H7 (cell line): ENCODE measurements at regions not wholly inside any gene's neighbourhood (a gene's known extent, or its start where the extent isn't known, plus 50 kb on each side); places are given as distances from the start of the nearest gene placed in this dataset.
A peak's percentile ranks its signal among the peaks of the same experiment; 100 is the strongest.
"Not testable (repeated sequence)": the region's sequence is repeated elsewhere in the genome, so short reads cannot be mapped to it uniquely, and the experiment has no call there.

Source experiments
- DNase-seq: peaks from one replicate; pipeline ENCODE4 v3.0.0; 2012
- H3K27me3 ChIP-seq: 2 replicates; pipeline ENCODE4 v1.6.0; 2011; ENCODE audit warnings: mild to moderate bottlenecking, low read length; ENCODE audit not compliant: control insufficient read depth, insufficient read depth
- H3K36me3 ChIP-seq: replicated peaks from 2 replicates; pipeline ENCODE4 v1.5.1; 2011; ENCODE audit warnings: low read length; ENCODE audit not compliant: control insufficient read depth, insufficient read depth
- H3K4me3 ChIP-seq: 2 replicates; pipeline ENCODE4 v1.5.1; 2011; ENCODE audit warnings: low read depth, mild to moderate bottlenecking, control low read depth, low read length, moderate library complexity; ENCODE audit not compliant: insufficient read depth

DNA sequence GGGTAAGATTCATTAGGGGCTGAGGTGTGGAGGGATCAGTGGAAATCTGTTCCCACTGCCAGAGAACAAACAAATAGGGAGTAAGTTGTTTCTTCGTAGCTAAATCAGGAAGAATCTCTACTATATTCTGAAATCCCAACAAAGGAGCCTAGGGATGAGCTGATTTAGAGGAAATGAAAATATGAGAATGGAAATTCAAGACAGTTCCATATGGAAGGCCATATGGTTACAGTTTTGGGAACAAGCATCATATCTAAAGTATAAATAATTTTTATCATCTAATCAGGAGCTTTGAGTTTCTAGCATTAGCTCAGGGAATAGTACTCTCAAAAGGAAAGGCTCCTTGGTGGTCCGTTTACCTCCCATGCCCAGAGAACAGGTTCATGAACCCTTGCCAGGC lies 218.2 kb downstream of the AASDH start:
- no peak for DNase-seq
- Histone ChIP-seq H3K4me3 (no peak overlapping the region), H3K36me3 (no peaks in the 10 kb centered on the region), H3K27me3 (no peaks in the 10 kb centered on the region)

DNA sequence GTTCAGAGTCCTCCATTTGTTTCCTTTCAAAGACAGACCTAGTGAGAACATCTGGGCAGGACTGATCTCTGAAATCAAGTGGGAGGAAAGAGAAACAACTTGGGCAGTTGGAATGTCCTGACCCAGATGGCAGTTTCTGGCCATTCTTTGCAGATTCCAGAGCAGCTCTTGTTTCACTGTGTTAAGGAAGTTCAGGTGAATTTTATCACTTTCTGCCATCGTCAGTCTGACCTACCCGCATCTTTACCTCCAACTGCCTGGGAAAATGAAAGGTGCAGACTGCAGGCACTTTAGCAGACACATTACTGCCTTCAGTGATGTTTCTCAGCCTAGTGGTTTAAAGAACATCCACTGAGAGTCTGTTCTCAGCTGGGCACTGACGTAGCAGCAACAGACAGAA lies 216.2 kb downstream of the CEP135 start:
- H3K4me3 ChIP-seq: no peak overlapping the region
- H3K27me3 ChIP-seq: no peaks in the 10 kb centered on the region
- H3K36me3 ChIP-seq: no peaks in the 10 kb centered on the region
- no peak for DNase-seq

DNA sequence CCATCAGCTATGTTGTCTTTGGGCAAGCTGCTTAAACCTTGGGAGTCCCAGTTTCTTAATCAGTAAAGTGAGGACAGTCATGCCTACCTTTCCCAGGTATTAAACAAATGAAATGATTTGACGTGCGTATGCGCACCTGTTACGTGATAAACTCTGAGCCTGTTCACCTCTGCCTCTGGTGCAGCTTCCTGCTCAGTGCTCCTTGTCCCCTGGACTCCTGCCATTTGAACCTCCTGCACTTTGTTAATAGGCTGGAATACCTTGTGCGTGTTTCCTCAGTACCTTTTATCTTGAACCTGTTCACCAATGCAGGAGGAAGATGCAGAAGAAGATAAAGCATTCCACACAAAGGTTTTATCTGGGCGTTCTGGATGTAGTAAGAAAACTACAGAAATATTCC lies 211.9 kb downstream of the CEP135 start:
- H3K4me3 ChIP-seq: no peak overlapping the region
- H3K27me3 ChIP-seq: no peaks in the 10 kb centered on the region
- DNase-seq: no peak
- no peaks in the 10 kb centered on the region for H3K36me3 ChIP-seq

DNA sequence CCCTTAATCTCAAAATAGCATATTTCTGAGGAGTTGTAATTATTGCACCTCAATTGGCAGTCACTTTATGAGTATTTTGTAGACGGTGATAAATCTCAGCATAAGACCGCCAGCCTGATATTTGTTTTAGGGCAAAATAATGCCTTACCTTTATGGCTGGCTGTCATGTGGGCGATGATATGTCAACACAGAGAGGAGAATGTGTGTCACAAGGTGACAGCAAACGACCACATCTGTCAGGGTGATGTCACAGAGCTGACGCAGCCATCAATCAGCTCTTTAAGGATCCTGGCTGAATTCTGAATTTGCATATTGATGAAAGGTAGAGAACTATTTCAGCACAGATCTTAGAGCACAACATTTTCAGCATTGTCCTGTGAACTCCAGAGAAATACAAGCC lies 209.7 kb downstream of the CEP135 start:
- Histone ChIP-seq H3K4me3 (no peak overlapping the region), H3K36me3 (no peaks in the 10 kb centered on the region), H3K27me3 (no peaks in the 10 kb centered on the region)
- no peak for DNase-seq

DNA sequence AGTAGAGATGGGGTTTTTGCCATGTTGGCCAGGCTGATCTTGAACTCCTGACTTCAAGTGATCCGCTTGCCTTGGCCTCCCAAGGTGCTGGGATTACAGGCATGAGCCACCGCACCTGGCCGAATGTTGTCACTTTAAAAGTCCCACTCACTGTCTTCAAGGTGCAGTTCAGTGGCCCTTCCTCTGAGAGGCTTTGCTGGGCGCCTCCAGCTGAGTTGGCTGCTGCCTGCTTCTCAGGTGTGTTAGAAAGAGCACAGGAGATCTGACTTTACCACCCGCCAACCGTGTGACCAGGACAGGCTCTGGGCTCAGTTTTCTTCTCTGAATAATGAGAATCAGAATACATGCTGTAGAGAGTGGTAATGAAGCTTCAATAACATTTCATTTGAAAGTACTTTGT lies 207.4 kb downstream of the CEP135 start:
- no peak overlapping the region for H3K4me3 ChIP-seq
- peak; percentile 26 for DNase-seq
- no peaks in the 10 kb centered on the region for H3K27me3 ChIP-seq
- no peaks in the 10 kb centered on the region for H3K36me3 ChIP-seq

DNA sequence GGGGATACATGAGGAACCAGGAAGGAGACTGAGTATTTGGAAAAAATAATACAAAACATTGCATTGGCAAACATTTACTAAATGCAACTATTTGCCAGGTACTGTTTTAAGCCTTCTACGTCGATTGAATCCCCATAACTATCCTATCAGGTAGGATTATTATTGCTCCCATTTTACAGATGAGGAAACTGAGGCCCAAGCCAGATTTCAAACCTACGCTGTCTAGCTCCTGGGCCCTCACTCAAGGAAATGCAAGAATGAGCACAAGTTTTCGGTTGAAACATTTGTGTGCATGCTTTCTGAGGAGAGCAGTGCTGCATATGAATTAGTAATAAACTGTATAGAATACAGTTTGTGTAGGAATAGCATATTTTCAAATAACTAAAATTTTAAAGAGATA lies 206.7 kb downstream of the CEP135 start:
- Histone ChIP-seq H3K36me3 (no peaks in the 10 kb centered on the region), H3K4me3 (no peak overlapping the region), H3K27me3 (no peaks in the 10 kb centered on the region)
- DNase-seq: no peak

DNA sequence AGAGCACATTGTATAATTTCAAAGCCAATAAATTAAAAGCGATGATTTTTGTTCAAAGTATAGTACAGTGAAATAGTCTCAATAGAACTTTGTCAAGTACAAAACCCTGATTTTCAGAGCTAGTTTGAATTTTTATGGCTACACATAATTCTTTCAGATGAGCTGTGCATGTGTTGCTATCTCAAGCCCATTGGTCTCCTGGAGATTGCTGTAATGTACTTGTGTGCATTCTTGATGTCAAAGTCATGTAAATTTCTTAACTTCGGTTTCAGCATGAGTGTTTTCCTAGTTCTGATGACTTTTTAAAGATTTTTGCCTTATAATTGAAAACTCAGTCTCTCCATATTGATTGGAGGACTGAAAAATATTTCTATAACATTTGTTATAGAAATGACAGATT lies 200.8 kb downstream of the CEP135 start:
- Histone ChIP-seq H3K36me3 (no peaks in the 10 kb centered on the region), H3K27me3 (no peaks in the 10 kb centered on the region), H3K4me3 (no peak overlapping the region)
- no peak for DNase-seq

DNA sequence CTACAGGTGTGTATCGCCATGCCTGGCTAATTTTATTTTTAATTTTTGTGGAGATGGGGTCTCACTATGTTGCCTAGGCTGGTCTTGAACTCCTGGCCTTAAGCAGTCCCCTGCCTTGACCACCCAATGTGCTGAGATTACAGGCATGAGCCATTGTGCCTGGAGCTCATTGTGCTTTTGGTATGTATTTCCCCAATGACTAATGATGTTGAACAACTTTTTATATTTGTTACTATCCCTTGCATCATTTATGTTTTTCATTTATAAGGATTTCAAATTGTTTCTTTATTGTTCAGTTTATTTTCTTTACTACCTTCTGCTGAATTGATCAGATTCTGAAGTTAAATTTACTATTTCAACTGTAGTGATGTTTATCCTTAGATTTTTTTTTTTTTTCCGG lies 199.7 kb downstream of the CEP135 start:
- no peak overlapping the region for H3K4me3 ChIP-seq

DNA sequence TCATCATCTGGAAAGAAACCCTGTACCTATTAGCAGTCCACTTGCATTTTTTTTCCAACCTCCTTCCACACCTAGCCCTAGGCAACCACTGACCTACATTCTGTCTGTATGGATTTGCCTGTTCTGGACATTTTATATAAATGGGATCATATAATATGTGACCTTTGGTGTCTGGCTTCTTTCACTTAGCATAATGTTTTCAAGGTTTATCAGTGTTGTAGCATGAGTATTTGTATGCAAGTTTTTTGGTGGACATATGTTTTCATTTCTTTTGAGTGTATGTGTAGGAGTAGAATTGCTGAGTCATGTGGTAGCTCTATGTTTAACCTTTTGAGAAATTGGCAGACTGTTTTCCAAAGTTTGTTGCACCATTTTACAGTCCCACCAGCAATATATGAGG lies 198.6 kb downstream of the CEP135 start:
- Histone ChIP-seq H3K36me3 (no peaks in the 10 kb centered on the region), H3K27me3 (no peaks in the 10 kb centered on the region), H3K4me3 (no peak overlapping the region)
- DNase-seq: no peak

More for the DNA sequence above, 199.7 kb downstream of the CEP135 start:
- no peaks in the 10 kb centered on the region for H3K36me3 ChIP-seq
- H3K27me3 ChIP-seq: no peaks in the 10 kb centered on the region
- DNase-seq: no peak

DNA sequence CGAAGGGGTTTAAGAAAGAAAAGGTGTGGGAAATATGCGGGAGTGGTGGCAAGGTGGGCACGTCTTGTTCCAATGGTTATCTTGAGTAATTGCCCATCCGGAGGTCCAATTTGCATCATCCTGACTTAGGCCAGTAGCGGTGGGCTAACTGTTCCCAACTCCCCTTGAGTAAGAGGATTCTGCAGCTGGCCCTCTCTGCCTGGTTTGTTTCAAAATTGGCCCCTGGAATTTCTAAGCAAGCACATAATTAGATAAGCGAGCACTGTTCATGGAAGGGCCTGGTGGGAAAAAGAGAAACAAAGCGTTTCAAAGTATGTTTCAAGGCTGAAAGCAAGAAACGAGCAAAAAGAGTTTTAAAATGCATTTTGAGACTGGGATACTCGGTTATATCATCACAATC lies 198.2 kb downstream of the CEP135 start:
- no peaks in the 10 kb centered on the region for H3K27me3 ChIP-seq

DNA sequence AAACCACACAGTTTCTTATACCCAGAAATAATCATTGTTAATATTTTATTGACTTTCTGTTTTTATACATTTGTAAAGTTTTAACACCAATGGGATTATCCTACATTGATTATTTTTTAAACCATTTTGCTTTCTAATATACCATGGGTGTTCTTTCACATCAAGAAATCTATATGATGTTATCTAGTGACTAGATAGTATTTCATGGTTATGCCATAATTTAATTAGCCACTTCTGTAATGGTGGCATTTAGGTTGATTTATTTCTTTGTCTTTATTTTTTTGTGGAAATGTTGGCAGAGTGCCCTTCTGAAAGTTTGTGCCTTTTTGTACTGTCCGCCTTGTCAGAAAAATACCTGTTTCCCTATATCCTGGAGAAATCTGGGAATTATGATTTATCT lies 193.3 kb downstream of the CEP135 start:
- Histone ChIP-seq H3K27me3 (no peaks in the 10 kb centered on the region), H3K4me3 (no peak overlapping the region), H3K36me3 (no peaks in the 10 kb centered on the region)
- DNase-seq: no peak

More for the DNA sequence above, 198.2 kb downstream of the CEP135 start:
- Histone ChIP-seq H3K4me3 (no peak overlapping the region), H3K36me3 (no peaks in the 10 kb centered on the region)
- no peak for DNase-seq

DNA sequence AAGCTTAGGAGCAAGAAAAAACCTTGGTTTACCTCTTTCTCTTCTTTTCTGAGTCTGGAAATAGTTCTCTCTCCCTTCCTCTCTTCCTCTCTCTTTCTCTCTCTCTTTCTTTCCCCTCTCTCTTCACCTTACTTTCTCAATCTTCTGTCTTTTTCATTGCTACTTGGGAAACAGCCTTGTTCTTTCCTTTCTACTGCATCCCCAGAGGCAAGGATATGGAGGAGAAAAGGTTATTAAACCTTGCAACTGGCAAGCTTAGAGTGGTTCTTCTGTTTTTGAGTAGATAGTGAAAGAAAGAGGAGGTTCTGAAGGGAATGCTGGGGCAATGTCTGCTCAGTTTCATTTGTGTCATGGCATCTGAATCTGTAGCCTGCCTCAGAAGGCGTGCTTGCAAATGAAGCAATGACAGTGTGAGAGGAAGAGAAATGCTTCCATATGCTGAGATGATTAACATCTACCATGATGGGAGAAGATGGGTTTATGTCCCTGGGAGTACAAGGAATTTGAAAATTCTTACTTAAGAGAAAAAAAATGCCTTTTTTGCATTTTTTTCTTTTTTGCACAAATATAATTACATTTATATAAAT lies 190.6 kb downstream of the CEP135 start:
- Histone ChIP-seq H3K36me3 (no peaks in the 10 kb centered on the region), H3K4me3 (no peak overlapping the region), H3K27me3 (no peaks in the 10 kb centered on the region)
- no peak for DNase-seq

DNA sequence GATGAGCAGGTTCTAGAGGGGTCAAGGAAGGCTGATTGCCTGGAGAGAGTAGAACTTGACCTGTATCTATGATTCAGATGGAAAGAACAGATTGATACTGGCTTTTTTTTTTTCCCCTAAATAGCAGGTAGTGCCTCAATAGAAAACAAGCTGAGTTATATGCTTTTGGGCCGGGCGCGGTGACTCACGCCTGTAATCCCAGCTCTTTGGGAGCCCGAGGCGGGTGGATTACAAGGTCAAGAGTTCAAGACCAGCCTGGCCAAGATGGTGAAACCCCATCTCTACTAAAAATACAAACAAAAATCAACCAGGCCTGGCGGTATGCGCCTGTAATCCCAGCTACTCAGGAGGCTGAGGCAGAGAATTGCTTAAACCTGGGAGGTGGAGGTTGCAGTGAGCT lies 186.1 kb downstream of the CEP135 start:
- H3K4me3 ChIP-seq, H3K27me3 ChIP-seq, DNase-seq, H3K36me3 ChIP-seq: not testable (repeated sequence)

DNA sequence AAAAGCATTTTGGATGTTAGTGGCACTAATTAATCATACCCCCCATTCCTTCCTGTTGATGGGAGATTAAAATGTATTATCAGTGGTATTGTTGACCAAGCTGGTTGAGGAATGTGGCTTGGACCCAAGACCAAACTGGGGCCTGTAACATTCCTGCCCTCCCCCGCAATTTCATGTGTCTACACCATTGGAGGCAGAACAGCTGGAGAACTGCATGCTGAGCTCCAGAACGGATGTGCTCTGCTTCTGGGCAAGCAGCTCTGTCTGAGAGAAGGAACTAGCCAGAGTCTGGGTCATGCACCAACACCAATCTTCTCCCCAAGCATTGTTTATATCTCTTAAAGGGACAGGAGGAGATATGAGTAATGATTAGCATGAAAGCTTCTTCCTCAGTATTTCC lies 185.5 kb downstream of the CEP135 start:
- Histone ChIP-seq H3K36me3 (no peaks in the 10 kb centered on the region), H3K27me3 (no peaks in the 10 kb centered on the region), H3K4me3 (no peak overlapping the region)
- no peak for DNase-seq

DNA sequence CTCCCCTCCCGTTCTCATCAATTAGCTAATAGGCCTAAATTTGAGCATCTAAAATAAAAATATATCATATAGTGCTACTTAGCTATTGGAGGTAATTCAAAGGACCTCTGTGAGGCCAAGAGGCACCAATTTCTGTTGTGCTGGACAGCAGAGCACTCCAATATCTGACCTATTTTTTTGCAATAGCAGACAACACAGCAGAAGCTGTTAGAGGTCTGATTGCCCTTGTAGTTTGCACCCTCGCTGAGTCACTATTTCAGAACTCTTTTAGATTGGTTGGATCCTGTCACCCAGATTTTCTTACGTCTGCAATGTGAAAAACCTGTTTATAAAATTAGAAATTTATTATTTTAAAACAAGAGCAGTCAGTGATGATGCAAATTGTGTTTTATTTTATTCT lies 184.1 kb downstream of the CEP135 start:
- DNase-seq: no peak
- Histone ChIP-seq H3K36me3 (no peaks in the 10 kb centered on the region), H3K27me3 (no peaks in the 10 kb centered on the region), H3K4me3 (no peak overlapping the region)

DNA sequence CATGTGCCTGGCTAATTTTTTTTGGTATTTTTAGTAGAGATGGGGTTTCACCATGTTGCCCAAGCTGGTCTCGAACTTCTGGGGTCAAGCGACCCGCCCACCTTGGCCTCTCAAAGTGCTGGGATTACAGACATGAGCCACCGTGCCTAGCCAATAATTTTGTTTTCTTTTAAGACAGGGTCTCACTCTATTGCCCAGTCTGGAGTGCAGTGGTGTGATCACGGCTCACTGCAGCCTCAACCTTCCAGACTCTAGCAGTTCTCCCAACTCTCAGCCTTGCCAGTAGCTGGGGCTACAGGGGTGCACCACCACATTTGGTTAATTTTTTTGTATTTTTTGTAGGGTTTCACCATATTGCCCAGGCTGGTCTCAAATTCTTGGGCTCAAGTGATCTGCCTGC lies 183.4 kb downstream of the CEP135 start:
- H3K36me3 ChIP-seq, H3K4me3 ChIP-seq, H3K27me3 ChIP-seq, DNase-seq: not testable (repeated sequence)
